HEK293 (cell line): ENCODE measurements at regions not wholly inside any gene's neighbourhood (a gene's known extent, or its start where the extent isn't known, plus 50 kb on each side); places are given as distances from the start of the nearest gene placed in this dataset.

Experiments
- ZNF561 ChIP-seq: fragments of 450-650 bp; IDR thresholded peaks from 2 replicates; pipeline ENCODE4 v1.5.1; 2018; ENCODE audit warnings: missing biosample characterization, missing genetic modification characterization, borderline replicate concordance
- TF ChIP-seq, protein P1 (sequence below): fragments of 450-650 bp; formaldehyde crosslinking; IDR thresholded peaks from 2 replicates; pipeline ENCODE4 v1.5.1; 2016; ENCODE audit warnings: missing biosample characterization, missing genetic modification characterization

DNA sequence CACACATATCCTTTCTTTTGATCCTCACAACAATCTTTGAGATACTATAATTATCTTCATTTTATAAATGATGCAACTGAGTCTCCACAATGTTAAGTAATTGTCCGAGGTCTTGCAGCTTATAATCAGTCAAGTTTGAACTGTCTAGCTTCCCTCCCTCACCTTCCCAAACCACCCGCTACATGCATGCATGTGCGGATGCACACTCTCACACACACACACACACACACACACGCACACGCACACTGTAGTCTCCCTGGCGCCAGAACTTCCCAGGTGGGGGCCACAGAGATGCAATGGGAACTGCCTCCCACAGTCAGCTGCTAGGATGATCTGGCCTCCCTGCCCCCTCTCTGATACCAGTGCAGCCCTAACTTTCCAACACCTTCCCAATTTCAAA, 501.3 kb downstream of the BUD13 start:
- TF ChIP-seq, protein P1, sequence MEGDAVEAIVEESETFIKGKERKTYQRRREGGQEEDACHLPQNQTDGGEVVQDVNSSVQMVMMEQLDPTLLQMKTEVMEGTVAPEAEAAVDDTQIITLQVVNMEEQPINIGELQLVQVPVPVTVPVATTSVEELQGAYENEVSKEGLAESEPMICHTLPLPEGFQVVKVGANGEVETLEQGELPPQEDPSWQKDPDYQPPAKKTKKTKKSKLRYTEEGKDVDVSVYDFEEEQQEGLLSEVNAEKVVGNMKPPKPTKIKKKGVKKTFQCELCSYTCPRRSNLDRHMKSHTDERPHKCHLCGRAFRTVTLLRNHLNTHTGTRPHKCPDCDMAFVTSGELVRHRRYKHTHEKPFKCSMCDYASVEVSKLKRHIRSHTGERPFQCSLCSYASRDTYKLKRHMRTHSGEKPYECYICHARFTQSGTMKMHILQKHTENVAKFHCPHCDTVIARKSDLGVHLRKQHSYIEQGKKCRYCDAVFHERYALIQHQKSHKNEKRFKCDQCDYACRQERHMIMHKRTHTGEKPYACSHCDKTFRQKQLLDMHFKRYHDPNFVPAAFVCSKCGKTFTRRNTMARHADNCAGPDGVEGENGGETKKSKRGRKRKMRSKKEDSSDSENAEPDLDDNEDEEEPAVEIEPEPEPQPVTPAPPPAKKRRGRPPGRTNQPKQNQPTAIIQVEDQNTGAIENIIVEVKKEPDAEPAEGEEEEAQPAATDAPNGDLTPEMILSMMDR (tag by site-specific recombination), result no peak
- TF ChIP-seq ZNF561 (tag by site-specific recombination), result no peak
